ENCODE measurements at regions not wholly inside any gene's neighbourhood (a gene's known extent, or its start where the extent isn't known, plus 50 kb on each side); places are given as distances from the start of the nearest gene placed in this dataset.

DNA sequence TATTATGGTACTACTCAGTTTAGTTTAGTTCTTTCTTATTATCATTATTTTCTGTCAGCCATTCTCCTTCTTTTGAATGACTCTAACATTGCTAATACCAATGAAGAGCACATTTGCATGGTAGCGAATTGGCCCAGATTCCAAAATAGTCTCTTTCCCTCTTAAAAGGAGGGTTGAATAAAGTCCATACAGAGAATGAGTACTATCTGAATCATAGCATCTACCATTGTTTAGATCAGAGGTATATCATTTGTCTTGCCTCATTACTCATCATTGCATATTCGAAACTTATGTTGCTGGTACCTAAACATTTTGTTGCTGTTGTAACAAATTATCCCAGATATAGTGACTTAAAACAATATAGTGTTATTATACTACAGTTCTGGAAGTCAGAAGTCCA is 1235.3 kb upstream of the ATXN8OS start:
- TF ChIP-seq TAF1 (IDR thresholded peaks at IDR 0.05; ENCODE audit: low read depth, low read length) (no peak), POU2F2 (IDR thresholded peaks at IDR 0.05; ENCODE audit: low read depth, low read length) (no peak), POLR2AphosphoS5 (IDR thresholded peaks at IDR 0.05; ENCODE audit: low read depth, low read length) (no peak), PAX5 (IDR thresholded peaks at IDR 0.05; ENCODE audit: insufficient read depth, low read length, severe bottlenecking) (no peak), POLR2A (IDR thresholded peaks at IDR 0.05; ENCODE audit: low read depth, low read length) (no peak), SPI1 (IDR thresholded peaks at IDR 0.05; ENCODE audit: low read depth, low read length) (no peak)
- DNase-seq (ENCODE audit: insufficient read length, low spot score) (no peak), FAIRE-seq (no peak)

GRCh38 chr13:68851026-68851425 is 1256.6 kb upstream of the ATXN8OS start:
- FAIRE-seq (no peak), DNase-seq (ENCODE audit: insufficient read length, low spot score) (no peak)
- TF ChIP-seq PAX5 (IDR thresholded peaks at IDR 0.05; ENCODE audit: insufficient read depth, low read length, severe bottlenecking) (no peak), SPI1 (IDR thresholded peaks at IDR 0.05; ENCODE audit: low read depth, low read length) (peak; percentile 66)

DNA sequence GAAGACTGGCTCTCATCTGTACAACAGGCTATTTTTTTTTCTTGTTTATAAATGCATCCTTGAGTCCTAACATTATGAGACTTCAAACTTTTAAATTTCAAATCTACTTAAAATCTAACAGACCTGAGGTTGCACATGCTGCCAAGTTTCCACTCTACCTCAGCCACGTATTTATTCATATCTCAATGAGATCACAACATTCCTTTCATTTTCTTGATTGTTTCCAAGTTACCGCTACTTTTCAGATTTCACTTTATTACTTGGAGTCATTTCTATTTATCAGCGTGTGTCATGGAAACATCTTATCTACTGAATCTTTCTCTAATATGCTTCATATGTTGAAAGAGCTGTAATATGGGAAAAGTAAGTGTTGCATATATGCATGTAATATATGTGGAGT is 1257.5 kb upstream of the ATXN8OS start:
- TF ChIP-seq POLR2A (IDR thresholded peaks at IDR 0.05; ENCODE audit: low read depth, low read length) (no peak), TAF1 (IDR thresholded peaks at IDR 0.05; ENCODE audit: low read depth, low read length) (no peak), POLR2AphosphoS5 (IDR thresholded peaks at IDR 0.05; ENCODE audit: low read depth, low read length) (no peak), PAX5 (IDR thresholded peaks at IDR 0.05; ENCODE audit: insufficient read depth, low read length, severe bottlenecking) (no peak), POU2F2 (IDR thresholded peaks at IDR 0.05; ENCODE audit: low read depth, low read length) (no peak), SPI1 (IDR thresholded peaks at IDR 0.05; ENCODE audit: low read depth, low read length) (no peak)
- DNase-seq (ENCODE audit: insufficient read length, low spot score) (no peak), FAIRE-seq (no peak)

DNA sequence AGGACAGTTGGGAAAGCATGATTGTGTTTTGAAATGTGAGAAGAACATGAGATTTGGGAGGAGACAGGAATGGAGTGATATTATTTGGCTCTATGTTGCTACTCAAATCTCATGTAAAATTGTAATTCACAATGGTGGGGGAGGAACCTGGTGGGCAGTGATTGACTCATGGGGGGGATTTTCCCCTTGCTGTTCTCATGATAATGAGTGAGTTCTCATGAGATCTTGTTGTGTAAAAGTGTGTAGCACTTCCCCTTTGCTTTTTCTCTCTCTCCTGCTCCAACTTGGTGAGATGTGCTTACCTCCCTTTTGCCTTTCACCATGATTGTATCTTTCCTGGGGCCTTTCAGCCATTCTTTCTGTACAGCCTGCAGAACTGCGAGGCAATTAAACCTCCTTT is 1261.0 kb upstream of the ATXN8OS start:
- TF ChIP-seq TAF1 (IDR thresholded peaks at IDR 0.05; ENCODE audit: low read depth, low read length) (no peak), SPI1 (IDR thresholded peaks at IDR 0.05; ENCODE audit: low read depth, low read length) (peak; percentile 57)
- no peak for FAIRE-seq

DNA sequence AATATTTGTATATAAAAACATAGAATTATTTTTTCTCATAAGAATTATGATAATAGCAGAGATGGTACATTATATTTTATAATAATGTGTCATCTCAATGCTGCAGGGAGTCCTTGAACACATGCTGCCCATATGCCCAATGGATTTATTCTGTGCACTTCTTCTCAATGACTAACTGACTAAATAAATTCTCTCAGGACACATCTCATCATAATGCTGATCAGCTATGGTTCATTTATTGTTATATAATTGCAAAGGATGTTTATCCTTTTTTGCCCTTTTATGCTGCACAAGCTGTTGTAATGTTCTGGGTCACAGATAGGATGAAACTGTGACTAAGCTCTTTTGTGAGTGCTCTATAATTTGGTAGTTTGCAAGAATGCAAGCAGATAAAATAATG is 1273.3 kb upstream of the ATXN8OS start:
- DNase-seq (ENCODE audit: insufficient read length, low spot score) (no peak), FAIRE-seq (no peak)
- no peak for TF ChIP-seq PAX5 (IDR thresholded peaks at IDR 0.05; ENCODE audit: insufficient read depth, low read length, severe bottlenecking)
- TF ChIP-seq POLR2AphosphoS5 (IDR thresholded peaks at IDR 0.05; ENCODE audit: low read depth, low read length) = no peak
- no peak for TF ChIP-seq SPI1 (IDR thresholded peaks at IDR 0.05; ENCODE audit: low read depth, low read length)
- no peak for TF ChIP-seq POLR2A (IDR thresholded peaks at IDR 0.05; ENCODE audit: low read depth, low read length)

More for the DNA sequence above, 1261.0 kb upstream of the ATXN8OS start:
- no peak for DNase-seq (ENCODE audit: insufficient read length, low spot score)

GRCh38 chr13:68816715-68817114 is 1290.9 kb upstream of the ATXN8OS start:
- TF ChIP-seq POLR2AphosphoS5 (IDR thresholded peaks at IDR 0.05; ENCODE audit: low read depth, low read length) = no peak
- no peak for TF ChIP-seq SPI1 (IDR thresholded peaks at IDR 0.05; ENCODE audit: low read depth, low read length)
- TF ChIP-seq POLR2A (IDR thresholded peaks at IDR 0.05; ENCODE audit: low read depth, low read length) = no peak
- TF ChIP-seq TAF1 (IDR thresholded peaks at IDR 0.05; ENCODE audit: low read depth, low read length) = no peak
- no peak for TF ChIP-seq POU2F2 (IDR thresholded peaks at IDR 0.05; ENCODE audit: low read depth, low read length)
- no peak for TF ChIP-seq PAX5 (IDR thresholded peaks at IDR 0.05; ENCODE audit: insufficient read depth, low read length, severe bottlenecking)
- FAIRE-seq = no peak
- DNase-seq (ENCODE audit: insufficient read length, low spot score) = no peak

GRCh38 chr13:68813180-68813796 is 1294.3 kb upstream of the ATXN8OS start:
- TF ChIP-seq SPI1 (IDR thresholded peaks at IDR 0.05; ENCODE audit: low read depth, low read length) = no peak
- no peak for TF ChIP-seq POLR2AphosphoS5 (IDR thresholded peaks at IDR 0.05; ENCODE audit: low read depth, low read length)
- TF ChIP-seq TAF1 (IDR thresholded peaks at IDR 0.05; ENCODE audit: low read depth, low read length) = no peak
- TF ChIP-seq POLR2A (IDR thresholded peaks at IDR 0.05; ENCODE audit: low read depth, low read length) = no peak
- no peak for TF ChIP-seq PAX5 (IDR thresholded peaks at IDR 0.05; ENCODE audit: insufficient read depth, low read length, severe bottlenecking)
- TF ChIP-seq POU2F2 (IDR thresholded peaks at IDR 0.05; ENCODE audit: low read depth, low read length) = no peak
- FAIRE-seq (no peak), DNase-seq (ENCODE audit: insufficient read length, low spot score) (no peak)

DNA sequence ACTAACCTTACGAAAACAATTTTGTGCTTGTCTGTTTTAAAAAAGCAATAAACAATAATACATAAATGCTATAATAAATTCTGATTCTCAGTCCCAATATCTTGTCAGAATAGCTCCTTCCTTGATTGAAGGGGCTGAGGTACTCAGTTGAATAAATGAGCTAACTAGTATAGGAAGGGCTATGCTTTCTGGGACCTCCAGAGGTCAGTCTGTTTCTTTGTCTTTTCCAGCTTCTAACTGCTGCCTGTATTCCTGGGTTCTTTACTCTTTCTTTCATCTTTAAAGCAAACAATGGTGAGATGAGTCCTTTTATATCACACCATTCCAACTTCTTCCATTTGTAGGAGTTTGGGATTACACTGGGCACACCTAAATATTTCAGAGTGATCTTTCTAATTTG is 1297.0 kb upstream of the ATXN8OS start:
- TF ChIP-seq POU2F2 (IDR thresholded peaks at IDR 0.05; ENCODE audit: low read depth, low read length) (no peak), POLR2A (IDR thresholded peaks at IDR 0.05; ENCODE audit: low read depth, low read length) (no peak), POLR2AphosphoS5 (IDR thresholded peaks at IDR 0.05; ENCODE audit: low read depth, low read length) (no peak), TAF1 (IDR thresholded peaks at IDR 0.05; ENCODE audit: low read depth, low read length) (no peak), SPI1 (IDR thresholded peaks at IDR 0.05; ENCODE audit: low read depth, low read length) (no peak), PAX5 (IDR thresholded peaks at IDR 0.05; ENCODE audit: insufficient read depth, low read length, severe bottlenecking) (no peak)
- DNase-seq (ENCODE audit: insufficient read length, low spot score) = no peak
- FAIRE-seq = no peak

- FAIRE-seq (no peak), DNase-seq (ENCODE audit: insufficient read length, low spot score) (no peak)
- TF ChIP-seq PAX5 (IDR thresholded peaks at IDR 0.05; ENCODE audit: insufficient read depth, low read length, severe bottlenecking) (no peak), POU2F2 (IDR thresholded peaks at IDR 0.05; ENCODE audit: low read depth, low read length) (no peak), POLR2AphosphoS5 (IDR thresholded peaks at IDR 0.05; ENCODE audit: low read depth, low read length) (no peak), TAF1 (IDR thresholded peaks at IDR 0.05; ENCODE audit: low read depth, low read length) (no peak), SPI1 (IDR thresholded peaks at IDR 0.05; ENCODE audit: low read depth, low read length) (no peak), POLR2A (IDR thresholded peaks at IDR 0.05; ENCODE audit: low read depth, low read length) (no peak)
Measured at GRCh38 chr13:68808456-68808855, 1299.2 kb upstream of the ATXN8OS start.

DNA sequence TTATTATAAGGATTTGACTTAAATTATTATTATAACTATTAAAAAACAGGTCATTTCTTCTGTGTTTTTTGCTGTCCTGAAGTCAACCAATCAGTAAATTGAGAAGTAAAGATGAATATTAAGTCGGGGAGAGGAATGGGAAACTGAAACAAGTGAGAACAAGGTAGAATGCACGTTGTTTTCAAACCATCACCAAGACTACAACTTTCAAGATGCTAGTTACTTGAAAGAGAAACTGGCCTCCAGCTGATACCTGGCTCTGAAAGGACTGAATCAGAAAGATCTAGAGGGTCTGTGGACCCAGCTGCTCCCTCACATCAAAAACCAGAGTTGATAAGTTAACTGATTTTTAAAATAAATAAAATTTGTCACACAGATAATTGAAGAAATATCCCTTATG is 1301.5 kb upstream of the ATXN8OS start:
- FAIRE-seq = no peak
- TF ChIP-seq POU2F2 (IDR thresholded peaks at IDR 0.05; ENCODE audit: low read depth, low read length) = no peak
- no peak for TF ChIP-seq TAF1 (IDR thresholded peaks at IDR 0.05; ENCODE audit: low read depth, low read length)
- TF ChIP-seq PAX5 (IDR thresholded peaks at IDR 0.05; ENCODE audit: insufficient read depth, low read length, severe bottlenecking) = no peak
- no peak for TF ChIP-seq POLR2A (IDR thresholded peaks at IDR 0.05; ENCODE audit: low read depth, low read length)
- TF ChIP-seq SPI1 (IDR thresholded peaks at IDR 0.05; ENCODE audit: low read depth, low read length) = no peak
- no peak for TF ChIP-seq POLR2AphosphoS5 (IDR thresholded peaks at IDR 0.05; ENCODE audit: low read depth, low read length)
- peak; percentile 0 for DNase-seq (ENCODE audit: insufficient read length, low spot score)
